ENCODE measurements at regions not wholly inside any gene's neighbourhood (a gene's known extent, or its start where the extent isn't known, plus 50 kb on each side); places are given as distances from the start of the nearest gene placed in this dataset.
"Not testable (repeated sequence)": the region's sequence is repeated elsewhere in the genome, so short reads cannot be mapped to it uniquely, and the experiment has no call there.

GRCh38 chr17:26936645-26937044 lies 357.3 kb upstream of the WSB1 start:
- DNase-seq: not testable (repeated sequence)

GRCh38 chr17:26937750-26938322 lies 356.1 kb upstream of the WSB1 start:
- not testable (repeated sequence) for DNase-seq

- DNase-seq: not testable (repeated sequence)
Measured at GRCh38 chr17:26939755-26940154, 354.2 kb upstream of the WSB1 start.

- not testable (repeated sequence) for DNase-seq
Measured at GRCh38 chr17:26940587-26940986, 353.3 kb upstream of the WSB1 start.

GRCh38 chr17:26962255-26963162 lies 331.4 kb upstream of the WSB1 start:
- no peak for DNase-seq

- no peak for DNase-seq
Measured at GRCh38 chr17:26963163-26963503, 330.8 kb upstream of the WSB1 start.

- DNase-seq: not testable (repeated sequence)
Measured at GRCh38 chr17:26965898-26966624, 327.9 kb upstream of the WSB1 start.

GRCh38 chr17:26966625-26967179 lies 327.2 kb upstream of the WSB1 start:
- DNase-seq: not testable (repeated sequence)

GRCh38 chr17:26981845-26982425 lies 312.0 kb upstream of the WSB1 start:
- DNase-seq: not testable (repeated sequence)

GRCh38 chr17:26982563-26982962 lies 311.4 kb upstream of the WSB1 start:
- DNase-seq: not testable (repeated sequence)

- not testable (repeated sequence) for DNase-seq
Measured at GRCh38 chr17:26987851-26988250, 306.1 kb upstream of the WSB1 start.

- DNase-seq: not testable (repeated sequence)
Measured at GRCh38 chr17:26994648-26995047, 299.3 kb upstream of the WSB1 start.

GRCh38 chr17:26996146-26996916 lies 297.6 kb upstream of the WSB1 start:
- DNase-seq: not testable (repeated sequence)

- not testable (repeated sequence) for DNase-seq
Measured at GRCh38 chr17:27007734-27008531, 286.0 kb upstream of the WSB1 start.

- no peak for DNase-seq
Measured at GRCh38 chr17:27009087-27009486, 284.8 kb upstream of the WSB1 start.

- not testable (repeated sequence) for DNase-seq
Measured at GRCh38 chr17:27010138-27010537, 283.8 kb upstream of the WSB1 start.

- not testable (repeated sequence) for DNase-seq
Measured at GRCh38 chr17:27030552-27030951, 263.4 kb upstream of the WSB1 start.

- peak in 1 of 2 experiments; percentile 55 for DNase-seq
Measured at GRCh38 chr17:27038676-27039075, 255.2 kb upstream of the WSB1 start.

GRCh38 chr17:27045039-27045438 lies 248.9 kb upstream of the WSB1 start:
- not testable (repeated sequence) for DNase-seq

- DNase-seq: no peak
Measured at GRCh38 chr17:27049104-27049784, 244.7 kb upstream of the WSB1 start.

All from SW 1271 (cell line).